HG03045 (cell line): ENCODE measurements at regions not wholly inside any gene's neighbourhood (a gene's known extent, or its start where the extent isn't known, plus 50 kb on each side); places are given as distances from the start of the nearest gene placed in this dataset.

ENCODE experiments used
- ATAC-seq: cut with Tn5 transposase; IDR thresholded peaks from one replicate; pipeline ENCODE4 v1.9.1; 2021; ENCODE audit warnings: mild to moderate bottlenecking, moderate library complexity; ENCODE audit not compliant: unreplicated experiment

DNA sequence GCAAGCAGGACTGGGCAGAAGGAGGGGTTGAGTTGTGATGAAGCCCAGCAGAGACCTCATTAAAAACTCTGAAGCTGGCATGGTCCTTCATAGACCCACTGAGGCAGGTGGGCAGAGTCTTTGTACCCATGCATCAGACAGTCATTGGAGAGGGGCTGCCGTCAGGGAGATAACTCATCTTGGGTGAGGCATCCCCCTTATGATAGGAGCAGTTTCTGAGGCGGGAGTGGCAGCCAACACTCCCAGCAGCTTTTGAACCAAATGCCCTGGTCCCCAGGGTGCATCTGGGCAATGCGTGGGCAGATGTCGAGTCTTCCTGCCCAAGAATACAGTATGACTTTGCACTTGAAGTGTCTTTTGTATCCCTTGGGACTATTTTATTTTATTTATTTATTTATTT, 68.1 kb downstream of the HTR5A start:
- no peak for ATAC-seq

DNA sequence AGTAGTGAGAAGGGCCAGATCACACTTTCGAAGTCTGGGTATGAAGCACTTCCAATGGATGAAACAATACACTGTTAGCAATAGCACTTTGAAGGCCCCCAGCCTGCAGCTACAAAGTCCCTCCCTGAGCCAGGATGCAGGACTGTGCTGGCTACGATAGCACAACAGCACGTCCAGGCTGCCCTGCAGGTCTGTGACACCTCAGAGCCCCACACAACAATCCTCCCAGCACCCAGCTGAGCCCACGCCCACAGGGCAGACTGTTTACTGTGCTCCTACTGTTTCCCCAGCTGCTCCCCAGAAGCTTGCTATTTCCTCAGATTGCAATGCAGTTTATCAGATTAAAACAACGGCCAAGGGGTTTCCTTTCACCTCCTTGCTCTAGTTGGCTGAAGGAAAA, 71.4 kb downstream of the HTR5A start:
- no peak for ATAC-seq

GRCh38 chr7:155143381-155143780, 73.3 kb downstream of the HTR5A start:
- ATAC-seq = no peak

- no peak for ATAC-seq
Measured at GRCh38 chr7:155144371-155144770, 74.2 kb downstream of the HTR5A start.

DNA sequence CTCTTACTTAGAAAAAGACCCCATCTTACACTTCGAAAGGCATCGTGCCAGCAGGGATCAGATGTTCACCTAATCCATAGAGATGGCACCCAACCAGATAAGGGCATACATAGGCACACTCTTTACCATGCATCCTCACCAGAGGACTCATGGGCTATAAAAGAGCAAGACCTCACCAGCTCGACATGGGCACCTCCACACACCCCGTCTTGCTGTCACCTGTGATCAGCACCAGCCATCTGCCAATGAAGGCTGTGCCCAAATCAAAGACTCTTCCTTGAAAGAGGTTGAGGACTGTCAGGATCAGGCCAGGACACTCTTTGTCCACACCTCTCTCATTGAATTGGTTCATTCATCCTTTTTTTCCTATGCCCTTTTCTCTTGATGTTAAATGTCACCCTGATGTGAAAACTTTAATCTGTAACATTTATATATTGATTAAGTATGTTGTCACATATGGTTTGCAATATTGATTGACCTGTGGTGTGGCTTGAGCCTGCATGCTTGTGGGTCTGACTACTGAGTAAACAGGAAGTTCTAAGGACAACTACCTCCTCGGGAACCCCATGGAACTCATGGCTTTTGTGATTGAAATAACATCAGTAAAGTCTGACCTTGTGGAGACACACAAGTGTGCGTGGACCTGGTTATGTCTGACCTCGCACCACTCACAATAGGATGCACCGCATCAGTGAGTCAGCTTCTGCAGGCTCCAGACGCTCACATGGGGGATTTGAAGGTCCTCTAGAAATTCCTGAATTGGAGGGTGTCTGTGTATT, 75.5 kb downstream of the HTR5A start:
- no peak for ATAC-seq

- ATAC-seq = no peak
Measured at GRCh38 chr7:155147172-155147571, 77.0 kb downstream of the HTR5A start.

- ATAC-seq = no peak
Measured at GRCh38 chr7:155147624-155148023, 77.5 kb downstream of the HTR5A start.

DNA sequence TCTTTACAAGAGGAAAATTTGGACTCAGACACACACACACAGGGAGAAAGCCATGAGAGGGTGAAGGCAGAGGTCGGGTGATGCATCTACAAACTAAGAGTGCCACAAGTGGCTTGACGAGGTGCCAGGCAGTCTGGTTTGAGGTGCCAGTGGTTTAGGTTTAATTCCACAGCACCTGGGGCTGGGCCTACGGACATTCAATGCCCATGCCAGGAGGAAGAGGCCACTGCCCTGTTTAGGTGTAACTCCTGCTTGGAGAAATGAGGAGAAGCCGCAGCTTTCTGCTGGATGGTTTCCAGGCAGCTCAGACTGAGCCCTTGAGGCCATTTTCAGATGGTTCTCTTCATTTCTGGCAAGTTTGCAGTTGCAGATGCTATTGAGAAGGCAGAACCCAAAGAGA, 83.6 kb downstream of the HTR5A start:
- ATAC-seq = no peak

DNA sequence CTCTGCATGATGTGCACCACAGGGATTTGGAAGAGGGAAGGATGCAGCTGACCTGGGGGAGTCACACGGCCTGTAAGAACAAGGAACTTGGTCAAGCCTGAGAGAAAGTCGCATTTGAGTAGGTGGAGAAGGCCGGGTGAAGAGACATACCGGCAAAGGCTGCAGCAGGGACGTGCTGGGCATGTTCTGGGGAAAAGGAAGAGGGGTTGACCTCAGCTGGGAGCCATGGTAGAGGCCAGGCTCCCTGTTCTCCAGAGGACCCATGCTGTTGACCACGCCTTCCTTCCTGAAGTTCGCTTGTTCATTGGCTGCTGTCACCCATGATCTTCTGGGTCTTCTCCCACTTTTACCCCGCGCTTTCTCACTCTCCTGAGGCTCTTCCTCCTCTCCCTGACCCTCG, 84.5 kb downstream of the HTR5A start:
- no peak for ATAC-seq

GRCh38 chr7:155161690-155162089, 91.6 kb downstream of the HTR5A start:
- ATAC-seq = no peak

DNA sequence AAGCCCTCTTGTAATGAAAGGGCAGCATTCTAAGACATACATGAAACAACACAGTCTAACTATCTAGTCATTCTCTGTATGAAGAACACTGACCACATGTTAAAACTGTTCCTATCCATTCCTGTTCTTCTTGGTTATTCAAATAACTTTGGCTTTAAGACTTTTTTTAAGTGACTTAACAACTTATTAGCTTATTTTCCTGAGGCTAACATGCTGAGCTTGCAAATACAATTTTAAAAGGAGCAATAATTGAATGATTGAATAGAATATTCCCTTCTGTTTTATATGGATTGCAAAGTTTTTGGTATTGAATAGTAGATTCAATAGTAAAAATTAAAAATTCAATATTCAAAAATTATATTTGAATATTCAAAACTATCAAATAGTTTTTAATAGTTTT, 92.3 kb downstream of the HTR5A start:
- no peak for ATAC-seq

DNA sequence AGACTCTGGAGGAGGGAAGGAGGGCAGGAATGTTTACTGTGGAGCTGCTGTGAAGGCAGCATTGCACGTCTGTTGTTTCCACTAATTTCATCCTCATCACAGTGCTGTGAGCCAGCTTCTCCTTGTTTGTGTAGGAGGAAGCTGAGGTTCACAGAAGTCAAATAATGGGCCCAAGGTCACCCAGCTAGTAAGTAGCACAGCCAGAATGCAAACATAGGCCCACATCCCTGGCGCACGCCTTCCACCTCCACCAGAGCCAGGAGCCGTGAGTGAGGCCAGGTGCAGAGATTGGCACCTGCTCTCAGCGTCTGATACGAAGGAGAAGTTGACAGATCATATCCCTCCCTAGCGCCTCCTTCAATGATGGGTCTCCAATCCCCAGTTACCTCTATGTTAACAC, 93.6 kb downstream of the HTR5A start:
- ATAC-seq = no peak

DNA sequence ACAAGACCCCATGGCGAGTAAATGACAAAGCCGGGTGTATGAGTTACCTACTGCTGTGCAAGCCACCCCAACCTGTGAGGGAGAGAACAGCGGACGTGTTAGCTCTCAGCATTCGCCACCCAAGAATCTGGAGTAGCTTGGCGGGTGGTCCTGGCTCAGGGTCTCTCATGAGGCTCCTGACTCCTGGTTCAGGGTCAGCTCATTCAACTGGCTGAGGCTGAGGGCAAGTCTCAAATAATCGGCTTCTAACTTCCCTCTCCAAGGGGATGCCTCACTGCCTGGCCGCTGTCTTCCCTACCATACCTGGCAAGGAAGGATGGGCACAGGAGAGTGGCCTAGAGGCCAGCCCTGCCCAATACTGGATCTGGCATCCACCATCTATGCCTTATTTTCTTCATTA, 94.2 kb downstream of the HTR5A start:
- ATAC-seq = no peak

DNA sequence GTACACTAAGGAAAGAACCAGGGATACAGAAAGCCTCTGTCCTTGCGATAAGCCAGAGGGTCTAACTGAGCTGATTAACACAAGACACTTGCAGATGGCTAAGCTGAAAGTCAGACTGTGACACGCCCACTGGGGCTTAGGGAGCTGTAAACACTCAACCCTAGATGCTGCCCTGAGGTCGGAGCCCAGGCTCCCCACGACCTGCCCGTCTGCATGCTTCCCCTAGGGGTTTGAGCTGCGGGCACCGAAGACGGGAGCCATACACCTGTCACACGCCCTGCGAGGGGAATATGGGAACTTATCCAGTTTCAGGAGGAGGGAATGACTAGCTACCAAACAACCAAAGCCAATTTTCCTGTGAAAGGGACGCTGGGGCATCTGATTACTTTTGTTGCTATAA, 96.0 kb downstream of the HTR5A start:
- ATAC-seq = no peak

GRCh38 chr7:155166673-155167370, 96.7 kb downstream of the HTR5A start:
- ATAC-seq = no peak

DNA sequence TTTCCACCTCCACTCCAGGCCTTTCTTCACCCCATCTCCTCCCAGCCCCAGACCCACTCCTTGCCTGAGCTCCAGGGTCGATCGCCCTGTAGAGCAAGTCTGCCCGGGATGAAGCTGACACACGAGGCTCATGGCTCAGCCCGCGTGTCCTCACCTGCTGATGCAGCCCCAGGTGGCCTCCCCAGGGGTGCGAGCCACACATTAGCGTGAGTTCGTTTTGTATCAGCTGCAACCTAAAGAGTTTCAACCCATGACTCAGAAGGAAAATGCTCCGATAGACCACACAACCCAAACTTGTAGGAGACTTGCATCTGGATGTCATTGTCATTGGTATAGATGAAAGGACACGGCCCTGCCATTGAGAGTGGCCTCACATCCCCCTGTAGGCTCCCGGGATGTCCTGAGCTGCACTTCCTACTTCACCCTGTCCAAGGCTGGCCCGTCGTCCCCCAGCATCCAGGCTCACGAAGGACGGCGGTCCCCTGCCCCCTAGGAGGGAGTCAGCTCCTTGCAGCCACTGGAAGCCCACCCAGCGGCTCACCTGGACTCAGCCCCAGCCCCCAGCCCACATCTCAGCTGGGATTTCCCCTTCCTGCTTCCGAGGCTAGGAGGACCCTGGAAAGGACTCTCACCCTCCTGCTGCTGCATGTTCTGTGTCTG, 97.7 kb downstream of the HTR5A start:
- no peak for ATAC-seq

DNA sequence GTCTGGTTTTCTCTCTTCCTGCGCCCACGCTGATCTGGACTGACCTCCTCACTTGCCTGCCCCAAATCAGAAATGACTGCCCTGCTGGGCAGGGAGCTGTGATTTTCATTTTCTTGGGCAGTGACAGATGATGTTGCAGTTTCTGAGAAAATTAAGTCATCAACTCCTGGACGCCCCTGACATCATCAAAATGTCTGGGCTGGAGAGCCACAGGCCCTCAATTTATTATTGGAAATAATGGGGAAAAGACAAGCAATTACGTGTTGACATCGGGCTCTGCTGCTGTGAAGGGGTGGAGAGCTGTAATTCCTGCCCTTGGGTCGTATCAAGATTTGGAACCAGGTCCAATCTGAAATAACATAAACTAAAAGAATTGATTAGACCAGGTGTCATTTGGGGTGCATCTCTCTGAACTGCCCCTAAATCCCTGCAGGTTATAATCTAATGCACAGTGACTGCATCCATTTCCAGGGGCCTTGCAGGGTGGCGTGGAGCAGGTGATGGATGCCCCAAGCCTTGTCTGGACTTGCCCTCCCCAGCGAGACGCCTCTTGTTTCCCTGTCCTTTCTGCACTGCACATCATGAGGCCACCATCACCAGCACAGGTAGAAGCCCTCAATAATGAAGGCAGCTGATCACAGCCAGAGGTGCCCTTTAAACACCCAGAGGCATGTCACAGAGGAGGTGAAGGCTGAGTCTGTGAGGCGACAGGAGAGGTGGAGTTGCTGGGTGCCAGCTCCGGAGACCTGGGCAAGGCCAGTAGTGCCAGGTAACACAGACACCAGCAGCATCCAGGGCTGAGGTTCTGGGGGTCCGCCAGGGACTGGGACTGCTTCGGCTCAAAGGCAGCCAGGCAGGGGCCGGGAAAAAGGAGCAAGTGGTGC, 98.7 kb downstream of the HTR5A start:
- ATAC-seq = no peak

DNA sequence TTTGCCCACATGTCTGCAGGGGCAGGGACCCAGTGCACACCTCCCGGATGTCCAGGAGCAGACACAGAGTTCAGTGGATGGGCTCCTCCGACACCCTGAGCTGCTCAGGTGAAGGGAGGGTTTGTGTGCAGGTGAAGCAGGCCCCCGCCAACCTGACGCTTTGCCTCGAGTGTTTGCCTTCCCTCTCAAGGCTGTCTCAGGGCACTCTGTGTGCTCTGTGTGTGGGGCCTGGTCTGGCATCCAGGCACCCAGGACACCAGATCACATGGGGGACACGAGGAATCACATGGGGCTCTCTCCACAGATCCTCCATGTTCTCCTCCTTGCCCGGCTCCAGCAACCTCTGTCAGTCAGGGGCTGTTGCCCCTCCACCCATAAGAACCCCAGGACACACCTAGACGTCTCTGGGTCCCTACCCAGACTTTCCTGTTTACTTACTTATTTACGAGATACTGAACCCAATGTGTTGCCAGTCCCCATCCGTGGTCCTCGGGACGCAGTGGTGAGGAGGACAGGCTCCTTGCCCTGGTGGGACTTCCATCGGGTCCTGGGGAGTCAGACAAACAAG, 99.5 kb downstream of the HTR5A start:
- no peak for ATAC-seq

DNA sequence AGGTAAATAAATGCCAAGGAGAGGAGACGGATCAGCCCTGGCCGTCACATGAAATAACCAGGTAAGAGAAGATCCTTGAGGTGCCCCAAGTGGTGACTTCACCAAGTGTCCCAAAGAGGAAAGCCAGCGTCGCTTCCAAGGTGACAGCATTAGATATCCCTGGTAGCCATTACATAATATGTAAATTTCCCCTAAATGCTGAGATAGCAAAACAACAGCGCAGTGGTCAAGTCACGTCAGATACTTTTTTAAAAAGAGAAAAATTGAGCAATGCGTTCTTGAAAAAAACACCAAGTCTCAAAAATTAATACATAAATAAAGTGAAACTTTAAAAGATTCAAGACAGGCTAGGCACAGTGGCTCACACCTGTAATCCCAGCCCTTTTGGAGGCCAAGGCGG, 100.2 kb downstream of the HTR5A start:
- no peak for ATAC-seq

DNA sequence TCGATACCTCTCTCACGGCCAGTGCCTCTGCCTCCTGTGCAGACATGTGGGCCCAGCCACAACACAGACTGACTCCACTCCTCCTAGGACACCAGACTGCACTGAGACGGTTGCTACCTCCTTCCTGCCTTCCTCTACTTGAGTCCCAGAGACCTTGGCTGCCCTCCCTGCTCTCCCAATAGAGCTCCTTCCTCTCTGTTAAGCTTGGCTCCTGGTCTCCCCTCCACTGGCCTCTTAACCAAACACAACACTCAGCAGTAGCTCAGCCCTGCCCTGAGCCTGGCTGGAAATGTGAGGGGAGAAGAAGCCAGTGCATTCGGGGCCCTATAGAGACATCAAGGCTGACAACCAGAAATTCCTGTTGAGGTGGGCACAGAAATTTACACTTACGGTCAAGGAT, 102.0 kb downstream of the HTR5A start:
- no peak for ATAC-seq

DNA sequence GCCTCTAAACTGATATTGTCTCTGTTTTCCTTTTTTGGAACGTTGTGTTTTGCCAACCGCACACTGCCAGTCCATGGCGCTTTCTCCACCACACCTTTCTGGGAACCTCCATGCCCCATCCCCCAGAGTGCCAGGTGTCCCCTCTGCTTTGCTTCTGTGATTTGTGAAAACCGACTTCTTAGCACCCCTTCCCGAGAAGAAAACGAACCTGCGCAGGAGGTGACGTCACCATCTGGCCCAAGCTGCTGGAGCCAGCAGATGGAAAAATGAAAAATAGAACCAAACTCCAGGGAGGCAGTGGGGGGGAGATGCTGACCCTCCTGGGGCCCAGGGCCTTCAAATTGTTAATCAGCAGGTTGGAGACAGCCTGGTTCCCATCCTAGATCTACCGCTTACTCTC, 103.8 kb downstream of the HTR5A start:
- ATAC-seq = no peak
